ENCODE measurements at regions not wholly inside any gene's neighbourhood (a gene's known extent, or its start where the extent isn't known, plus 50 kb on each side); places are given as distances from the start of the nearest gene placed in this dataset.

- TF ChIP-seq CTCF (IDR thresholded peaks at IDR 0.05), result no peak
- peaks cover 2% of the 10 kb centered on the region; the same call in 1 of the 2 replicates for H3K27me3 Mint-ChIP-seq (ENCODE audit: insufficient read depth)
- H3K9me3 Mint-ChIP-seq, result peaks cover 4% of the 10 kb centered on the region
- H3K27ac Mint-ChIP-seq, result no peak overlapping the region
- H3K36me3 Mint-ChIP-seq (ENCODE audit: low read depth), result no peaks in the 10 kb centered on the region
- H3K4me1 Mint-ChIP-seq (ENCODE audit: low read depth), result no peaks in the 10 kb centered on the region
- no peak overlapping the region for H3K4me3 Mint-ChIP-seq
- no peak for DNase-seq
These were observed 1667.8 kb downstream of the KCNT2 start for GRCh38 chr1:194940336-194941030.

- peaks cover 4% of the 10 kb centered on the region for H3K9me3 Mint-ChIP-seq
- peaks cover 2% of the 10 kb centered on the region; the same call in 1 of the 2 replicates for H3K27me3 Mint-ChIP-seq (ENCODE audit: insufficient read depth)
- DNase-seq, result no peak
- no peaks in the 10 kb centered on the region for H3K36me3 Mint-ChIP-seq (ENCODE audit: low read depth)
- H3K4me1 Mint-ChIP-seq (ENCODE audit: low read depth), result no peaks in the 10 kb centered on the region
- no peak overlapping the region for H3K4me3 Mint-ChIP-seq
- H3K27ac Mint-ChIP-seq, result no peak overlapping the region
- TF ChIP-seq CTCF (IDR thresholded peaks at IDR 0.05), result no peak
These were observed 1672.4 kb downstream of the KCNT2 start for GRCh38 chr1:194935864-194936263.

GRCh38 chr1:194931166-194931565 lies 1677.1 kb downstream of the KCNT2 start:
- H3K27ac Mint-ChIP-seq, result no peak overlapping the region
- H3K9me3 Mint-ChIP-seq, result peaks cover under 1% of the 10 kb centered on the region
- no peak overlapping the region for H3K4me3 Mint-ChIP-seq
- no peaks in the 10 kb centered on the region for H3K36me3 Mint-ChIP-seq (ENCODE audit: low read depth)
- H3K4me1 Mint-ChIP-seq (ENCODE audit: low read depth), result peaks cover 9% of the 10 kb centered on the region; the same call in 1 of the 2 replicates
- no peak for TF ChIP-seq CTCF (IDR thresholded peaks at IDR 0.05)
- no peaks in the 10 kb centered on the region for H3K27me3 Mint-ChIP-seq (ENCODE audit: insufficient read depth)
- DNase-seq, result no peak

- DNase-seq, result no peak
- Mint-ChIP-seq H3K4me1 (ENCODE audit: low read depth) (peaks cover 9% of the 10 kb centered on the region; the same call in 1 of the 2 replicates), H3K27ac (no peak overlapping the region), H3K36me3 (ENCODE audit: low read depth) (no peaks in the 10 kb centered on the region), H3K4me3 (no peak overlapping the region), H3K27me3 (ENCODE audit: insufficient read depth) (no peaks in the 10 kb centered on the region), H3K9me3 (no peaks in the 10 kb centered on the region; the same call in 1 of the 2 replicates)
- no peak for TF ChIP-seq CTCF (IDR thresholded peaks at IDR 0.05)
These were observed 1678.1 kb downstream of the KCNT2 start for GRCh38 chr1:194930132-194930531.

GRCh38 chr1:194929357-194929756 lies 1678.9 kb downstream of the KCNT2 start:
- TF ChIP-seq CTCF (IDR thresholded peaks at IDR 0.05), result no peak
- Mint-ChIP-seq H3K4me3 (no peak overlapping the region), H3K36me3 (ENCODE audit: low read depth) (no peaks in the 10 kb centered on the region), H3K9me3 (no peaks in the 10 kb centered on the region; the same call in 1 of the 2 replicates), H3K27ac (no peak overlapping the region), H3K4me1 (ENCODE audit: low read depth) (peaks cover 9% of the 10 kb centered on the region; the same call in 1 of the 2 replicates), H3K27me3 (ENCODE audit: insufficient read depth) (no peaks in the 10 kb centered on the region)
- DNase-seq, result peak; percentile 18
